ENCODE measurements at regions not wholly inside any gene's neighbourhood (a gene's known extent, or its start where the extent isn't known, plus 50 kb on each side); places are given as distances from the start of the nearest gene placed in this dataset.

GRCh38 chr9:27847818-27848217, 274.5 kb upstream of the C9orf72 start:
- TF ChIP-seq EZH2 (IDR thresholded peaks at IDR 0.05; ENCODE audit: borderline replicate concordance, low read depth, low read length, severe bottlenecking), result no peak
- no peak for TF ChIP-seq MAX (IDR thresholded peaks at IDR 0.05; ENCODE audit: insufficient read depth, insufficient read length)
- TF ChIP-seq, protein P1, sequence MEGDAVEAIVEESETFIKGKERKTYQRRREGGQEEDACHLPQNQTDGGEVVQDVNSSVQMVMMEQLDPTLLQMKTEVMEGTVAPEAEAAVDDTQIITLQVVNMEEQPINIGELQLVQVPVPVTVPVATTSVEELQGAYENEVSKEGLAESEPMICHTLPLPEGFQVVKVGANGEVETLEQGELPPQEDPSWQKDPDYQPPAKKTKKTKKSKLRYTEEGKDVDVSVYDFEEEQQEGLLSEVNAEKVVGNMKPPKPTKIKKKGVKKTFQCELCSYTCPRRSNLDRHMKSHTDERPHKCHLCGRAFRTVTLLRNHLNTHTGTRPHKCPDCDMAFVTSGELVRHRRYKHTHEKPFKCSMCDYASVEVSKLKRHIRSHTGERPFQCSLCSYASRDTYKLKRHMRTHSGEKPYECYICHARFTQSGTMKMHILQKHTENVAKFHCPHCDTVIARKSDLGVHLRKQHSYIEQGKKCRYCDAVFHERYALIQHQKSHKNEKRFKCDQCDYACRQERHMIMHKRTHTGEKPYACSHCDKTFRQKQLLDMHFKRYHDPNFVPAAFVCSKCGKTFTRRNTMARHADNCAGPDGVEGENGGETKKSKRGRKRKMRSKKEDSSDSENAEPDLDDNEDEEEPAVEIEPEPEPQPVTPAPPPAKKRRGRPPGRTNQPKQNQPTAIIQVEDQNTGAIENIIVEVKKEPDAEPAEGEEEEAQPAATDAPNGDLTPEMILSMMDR (IDR thresholded peaks at IDR 0.05; ENCODE audit: extremely low read depth in 1 of 2, insufficient read depth in 1 of 2, low read depth in 1 of 2, low read length in 2 of 2), result no peak
- TF ChIP-seq MYC (IDR thresholded peaks at IDR 0.05; ENCODE audit: low read depth, low read length), result no peak
- no peak for TF ChIP-seq FOS (IDR thresholded peaks at IDR 0.05; ENCODE audit: borderline replicate concordance, insufficient read depth, low read length)
- no peak for TF ChIP-seq GATA2 (IDR thresholded peaks at IDR 0.05; ENCODE audit: insufficient read depth, insufficient read length, low read depth, low read length)
- no peaks in the 10 kb centered on the region for H3K79me2 ChIP-seq (ENCODE audit: control insufficient read depth, insufficient read depth, low read length)
- no peak overlapping the region for H3K4me2 ChIP-seq (ENCODE audit: insufficient read depth, low read length)
- no peaks in the 10 kb centered on the region for H4K20me1 ChIP-seq (replicated peaks; ENCODE audit: control insufficient read depth, extremely low read depth, insufficient read depth, low read length)
- H3K27me3 ChIP-seq (ENCODE audit: control insufficient read depth in 2 of 2, insufficient read depth in 2 of 2, low read length in 2 of 2), result no peaks in the 10 kb centered on the region
- no peaks in the 10 kb centered on the region for H3K9me3 ChIP-seq (replicated peaks; ENCODE audit: control insufficient read depth, insufficient read depth, low read length)
- no peak for FAIRE-seq
- dilution Hi-C loops (cut with MboI; ENCODE audit: extremely low pct_ligation_motif_present, low sequenced_read_pairs), result no loop called here
- BruUV-seq (replicated peaks), result no TSS peak
- H3K4me1 ChIP-seq (ENCODE audit: control insufficient read depth, extremely low read depth, insufficient read depth, low read length), result no peaks in the 10 kb centered on the region
- ChIA-PET POLR2A (no interaction called here), CTCF (interaction anchor here (0.5 kb wide), 1 partner anchor 1618 kb away, joined by 3 read pairs; no protein-coding TSS in a partner anchor)
- no peaks in the 10 kb centered on the region for H3K9me1 ChIP-seq (replicated peaks; ENCODE audit: control insufficient read depth, extremely low read depth, insufficient read depth, low read length)
- H2AFZ ChIP-seq (ENCODE audit: low read depth, low read length), result no peak overlapping the region
- no peak overlapping the region for H3K27ac ChIP-seq (ENCODE audit: insufficient read depth, low read depth, low read length)
- H3K4me3 ChIP-seq (replicated peaks in 1 of 3; ENCODE audit: insufficient read depth in 1 of 3, low read depth in 1 of 3, low read length in 3 of 3), result no peak overlapping the region
- no peaks in the 10 kb centered on the region for H3K36me3 ChIP-seq (ENCODE audit: control insufficient read depth in 2 of 2, extremely low read depth in 1 of 2, insufficient read depth in 2 of 2, low read length in 2 of 2)
- no peak overlapping the region for H3K9ac ChIP-seq (replicated peaks; ENCODE audit: extremely low read depth, insufficient read depth, low read length)
- DNase-seq (ENCODE audit: low read depth, low spot score), result no peak
- intact Hi-C loops (cut with micrococcal nuclease), result no loop called here
